A549 (cell line): ENCODE measurements at regions not wholly inside any gene's neighbourhood (a gene's known extent, or its start where the extent isn't known, plus 50 kb on each side); places are given as distances from the start of the nearest gene placed in this dataset.

Experiments used
- ATAC-seq, 2 experiments: fragments of 200-7000 bp in 1 of 2; fragments of >200 bp in 1 of 2; cut with Nextera tagmentation in 1 of 2; cut with Tn5 transposase in 1 of 2; 3 replicates each; pipeline versions ENCODE4 v1.8.0 to v1.9.1; 2018 to 2020; ENCODE audit warnings: mild to moderate bottlenecking in 1 of 2, moderate library complexity in 1 of 2
- CTCF ChIA-PET: fragments of 300-600 bp; sonication (Branson Sonifier 250); formaldehyde crosslinking; extraction: SDS; loops from one replicate; lab custom pipeline; 2021; ENCODE audit warnings: antibody characterized with exemption, inconsistent platforms; lab: Yijun Ruan, JAX
- POLR2A ChIA-PET: fragments of 350-600 bp; formaldehyde crosslinking; extraction: SDS; loops from one replicate; lab custom pipeline; 2021; ENCODE audit warnings: antibody characterized with exemption, inconsistent platforms; lab: Yijun Ruan, JAX
- DNase-seq, 2 experiments: peaks; one replicate each; pipeline versions ENCODE4 v3.0.0 to v3.0.0-alpha.2; 2011 to 2016; ENCODE audit warnings: low read depth in 1 of 2, low spot score in 1 of 2
- FAIRE-seq: peaks from 2 replicates; lab custom pipeline; 2011; peaks lifted over from hg19 to GRCh38; lab: Jason Lieb, UNC
- H3K27ac ChIP-seq, 2 experiments: fragments of >200 bp; sonication (Bioruptor Twin); formaldehyde crosslinking; 3 replicates each; pipeline ENCODE4 v1.5.1; 2016 to 2017
- H3K4me1 ChIP-seq: fragments of >200 bp; sonication (Bioruptor Twin); formaldehyde crosslinking; 3 replicates; pipeline ENCODE4 v1.6.1; 2016
- H3K4me2 ChIP-seq: fragments of >200 bp; sonication (Bioruptor Twin); formaldehyde crosslinking; 3 replicates; pipeline ENCODE4 v1.6.1; 2016
- H3K4me3 ChIP-seq: fragments of >200 bp; sonication (Bioruptor Twin); formaldehyde crosslinking; 3 replicates; pipeline ENCODE4 v1.5.1; 2016
- H3K9me3 ChIP-seq: fragments of >200 bp; sonication (Bioruptor Twin); formaldehyde crosslinking; 3 replicates; pipeline ENCODE4 v1.6.1; 2016
- CEBPB ChIP-seq, 2 experiments: fragments of >200 bp in 1 of 2; sonication (Bioruptor Twin) in 1 of 2; formaldehyde crosslinking in 1 of 2; IDR thresholded peaks; 2 replicates each; pipeline ENCODE4 v1.6.1; 2012 to 2016
- EHF ChIP-seq: fragments of 250-450 bp; sonication (Bioruptor Pico); IDR thresholded peaks from 2 replicates; pipeline ENCODE4 v1.5.0; 2020; ENCODE audit warnings: mild to moderate bottlenecking
- EHMT2 ChIP-seq: fragments of 200-600 bp; sonication (generic); IDR thresholded peaks from 2 replicates; pipeline ENCODE4 v1.6.1; 2016; ENCODE audit warnings: antibody characterized with exemption, low read depth, mild to moderate bottlenecking, moderate library complexity
- ESRRA ChIP-seq: fragments of 150-350 bp; IDR thresholded peaks from 2 replicates; pipeline ENCODE4 v1.6.1; 2014; ENCODE audit warnings: mild to moderate bottlenecking, low read length, borderline replicate concordance
- FOSL2 ChIP-seq, 2 experiments: fragments of 450-650 bp in 1 of 2; fragments of >200 bp in 1 of 2; sonication (Bioruptor Twin) in 1 of 2; formaldehyde crosslinking; IDR thresholded peaks; 2 replicates each; pipeline versions ENCODE4 v1.5.0 to v1.6.1; 2016 to 2020; ENCODE audit warnings: mild to moderate bottlenecking in 1 of 2, moderate library complexity in 1 of 2
- HOXA7 ChIP-seq: fragments of 250-450 bp; sonication (Bioruptor Pico); IDR thresholded peaks from 2 replicates; pipeline ENCODE4 v1.5.0; 2020; ENCODE audit warnings: mild to moderate bottlenecking, moderate library complexity
- KDM1A ChIP-seq: fragments of 200-600 bp; sonication (generic); IDR thresholded peaks from 2 replicates; pipeline ENCODE4 v1.6.1; 2016; ENCODE audit warnings: low read depth, mild to moderate bottlenecking
- KDM5A ChIP-seq: fragments of 200-600 bp; sonication (generic); IDR thresholded peaks from 2 replicates; pipeline ENCODE4 v1.6.1; 2016; ENCODE audit warnings: antibody characterized with exemption, mild to moderate bottlenecking
- MAFK ChIP-seq: fragments of 450-650 bp; IDR thresholded peaks from 2 replicates; pipeline ENCODE4 v1.6.1; 2014; ENCODE audit not compliant: partially characterized antibody
- MYC ChIP-seq: IDR thresholded peaks from 2 replicates; pipeline ENCODE4 v1.6.1; 2012; ENCODE audit warnings: mild to moderate bottlenecking, inconsistent platforms, low read length, improper control_type of control experiment, borderline replicate concordance
- NPAS2 ChIP-seq: fragments of 250-450 bp; sonication (Bioruptor Pico); IDR thresholded peaks from 2 replicates; pipeline ENCODE4 v1.8.0; 2022; ENCODE audit warnings: mild to moderate bottlenecking, moderate library complexity, borderline replicate concordance
- NR3C1 ChIP-seq: fragments of >200 bp; sonication (Bioruptor Twin); formaldehyde crosslinking; IDR thresholded peaks from 3 replicates; pipeline ENCODE4 v1.6.1; 2017
- PHF8 ChIP-seq: fragments of 200-600 bp; sonication (generic); IDR thresholded peaks from 2 replicates; pipeline ENCODE4 v1.6.1; 2016; ENCODE audit warnings: low read depth, mild to moderate bottlenecking, antibody characterized with exemption, moderate library complexity, borderline replicate concordance
- POLR2AphosphoS2 ChIP-seq: conservative IDR thresholded peaks from 2 replicates; pipeline ENCODE4 v1.6.1; 2012; ENCODE audit warnings: low read length, improper control_type of control experiment, inconsistent platforms
- RARB ChIP-seq: fragments of 250-450 bp; sonication (Bioruptor Pico); IDR thresholded peaks from 2 replicates; pipeline ENCODE4 v1.8.0; 2021; ENCODE audit warnings: mild to moderate bottlenecking, moderate library complexity
- RNF2 ChIP-seq: fragments of 200-600 bp; sonication (generic); IDR thresholded peaks from 2 replicates; pipeline ENCODE4 v1.6.1; 2016; ENCODE audit warnings: low read depth, mild to moderate bottlenecking, antibody characterized with exemption, moderate library complexity, borderline replicate concordance
- SMC3 ChIP-seq: fragments of >200 bp; sonication (Bioruptor Twin); formaldehyde crosslinking; IDR thresholded peaks from 3 replicates; pipeline ENCODE4 v1.6.1; 2018; ENCODE audit warnings: inconsistent platforms
- SREBF2 ChIP-seq: fragments of 450-650 bp; IDR thresholded peaks from 2 replicates; pipeline ENCODE4 v1.6.1; 2014; ENCODE audit warnings: mild to moderate bottlenecking, moderate library complexity
- TFCP2L1 ChIP-seq: fragments of 250-450 bp; sonication (Bioruptor Pico); IDR thresholded peaks from 2 replicates; pipeline ENCODE4 v1.5.0; 2021; ENCODE audit warnings: mild to moderate bottlenecking
- ZFP36 ChIP-seq: fragments of 450-650 bp; IDR thresholded peaks from 2 replicates; pipeline ENCODE4 v1.6.1; 2014; ENCODE audit warnings: borderline replicate concordance; ENCODE audit not compliant: partially characterized antibody
- WGBS: methylation state at CpG from one replicate; pipeline ENCODE4 v1.1.6; 2017; ENCODE audit errors: missing lambda C conversion rate; 5-methylcytosine and 5-hydroxymethylcytosine counted together
- TF ChIP-seq, protein P1 (sequence below): IDR thresholded peaks from 2 replicates; pipeline ENCODE4 v1.6.1; 2012
- TF ChIP-seq, protein P2 (sequence below): fragments of 250-450 bp; sonication (Bioruptor Pico); IDR thresholded peaks from 2 replicates; pipeline ENCODE4 v1.5.0; 2020; ENCODE audit warnings: low read depth, mild to moderate bottlenecking, moderate library complexity
- TF ChIP-seq, protein P3 (sequence below): fragments of >200 bp; sonication (Bioruptor Twin); formaldehyde crosslinking; IDR thresholded peaks from 3 replicates; pipeline ENCODE4 v1.5.1; 2016
- TF ChIP-seq, protein P4 (sequence below): fragments of 200-600 bp; sonication (generic); IDR thresholded peaks from 2 replicates; pipeline ENCODE4 v1.6.1; 2016; ENCODE audit warnings: antibody characterized with exemption, mild to moderate bottlenecking, moderate library complexity

DNA sequence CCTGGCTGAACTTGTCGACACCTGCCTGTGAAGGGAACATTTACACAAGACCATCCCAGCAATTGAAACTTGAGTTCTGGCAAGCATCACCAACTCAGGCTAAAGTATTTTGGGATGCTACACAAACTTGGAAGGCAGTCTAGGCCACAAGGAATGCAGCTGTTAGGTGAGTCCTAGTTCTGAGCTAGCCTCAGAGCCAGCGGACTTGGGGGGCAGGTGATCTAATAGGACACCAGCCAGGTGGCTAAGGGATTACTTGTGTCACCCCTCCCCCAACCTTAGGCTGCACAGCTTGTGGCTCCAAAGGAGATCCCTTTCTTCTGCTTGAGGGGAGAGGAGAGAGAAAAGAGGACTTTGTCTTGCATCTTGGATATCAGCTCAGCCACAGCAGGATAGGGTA lies 62.3 kb upstream of the DKK2 start:
- TF ChIP-seq KDM1A, result no peak
- TF ChIP-seq KDM5A, result no peak
- no peak for TF ChIP-seq SREBF2
- no peak for TF ChIP-seq EHF (CRISPR knock-in tag)
- no peak for TF ChIP-seq RARB (CRISPR knock-in tag)
- no peak for TF ChIP-seq NPAS2 (CRISPR knock-in tag)
- no peak for TF ChIP-seq NR3C1
- TF ChIP-seq EHMT2, result no peak
- no peak for TF ChIP-seq HOXA7 (CRISPR knock-in tag)
- no peak for TF ChIP-seq MYC
- TF ChIP-seq, protein P1, sequence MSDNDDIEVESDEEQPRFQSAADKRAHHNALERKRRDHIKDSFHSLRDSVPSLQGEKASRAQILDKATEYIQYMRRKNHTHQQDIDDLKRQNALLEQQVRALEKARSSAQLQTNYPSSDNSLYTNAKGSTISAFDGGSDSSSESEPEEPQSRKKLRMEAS, result no peak
- DNase-seq (no peak), FAIRE-seq (no peak), ATAC-seq (no peak)
- Histone ChIP-seq H3K4me3 (no peak overlapping the region), H3K9me3 (no peaks in the 10 kb centered on the region), H3K4me2 (no peak overlapping the region), H3K4me1 (no peaks in the 10 kb centered on the region), H3K27ac (no peak overlapping the region)
- ChIA-PET CTCF (no interaction called here), POLR2A (no interaction called here)
- 0% methylated on average over 1 of the region's 2 CpGs for WGBS

DNA sequence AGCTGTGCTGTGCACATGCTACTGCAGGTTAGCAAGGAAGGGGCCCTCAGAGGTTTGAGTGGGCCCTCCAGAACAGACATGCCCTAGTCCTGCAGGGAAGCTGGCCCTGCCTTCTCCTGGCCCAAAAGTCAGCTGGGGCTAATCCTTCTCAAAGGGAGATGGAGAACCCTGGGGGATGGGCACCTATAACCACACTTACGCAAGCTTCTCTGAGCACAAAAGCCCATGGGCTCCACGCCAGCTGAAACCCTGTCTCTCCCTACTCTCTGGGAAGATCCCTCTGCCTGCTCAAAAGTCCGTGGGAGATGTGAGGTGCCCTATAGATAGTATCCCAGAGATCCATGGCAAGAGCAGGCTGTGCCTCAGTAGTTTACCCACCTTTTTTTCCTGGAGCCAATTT lies 58.9 kb upstream of the DKK2 start:
- DNase-seq (no peak), FAIRE-seq (no peak), ATAC-seq (no peak)
- Histone ChIP-seq H3K27ac (no peak overlapping the region), H3K4me3 (no peak overlapping the region), H3K4me2 (no peak overlapping the region), H3K9me3 (no peaks in the 10 kb centered on the region), H3K4me1 (no peaks in the 10 kb centered on the region)
- TF ChIP-seq, protein P2, sequence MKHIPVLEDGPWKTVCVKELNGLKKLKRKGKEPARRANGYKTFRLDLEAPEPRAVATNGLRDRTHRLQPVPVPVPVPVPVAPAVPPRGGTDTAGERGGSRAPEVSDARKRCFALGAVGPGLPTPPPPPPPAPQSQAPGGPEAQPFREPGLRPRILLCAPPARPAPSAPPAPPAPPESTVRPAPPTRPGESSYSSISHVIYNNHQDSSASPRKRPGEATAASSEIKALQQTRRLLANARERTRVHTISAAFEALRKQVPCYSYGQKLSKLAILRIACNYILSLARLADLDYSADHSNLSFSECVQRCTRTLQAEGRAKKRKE (CRISPR knock-in tag), result no peak
- TF ChIP-seq MAFK (no peak), FOSL2 (IDR thresholded peaks at IDR 0.05) (no peak), FOSL2 (CRISPR knock-in tag; IDR thresholded peaks at IDR 0.05) (no peak), KDM1A (no peak), TFCP2L1 (CRISPR knock-in tag) (no peak)
- 0% methylated on average over 1 of the region's 3 CpGs for WGBS
- CTCF ChIA-PET, result no interaction called here
- POLR2A ChIA-PET, result no interaction called here

DNA sequence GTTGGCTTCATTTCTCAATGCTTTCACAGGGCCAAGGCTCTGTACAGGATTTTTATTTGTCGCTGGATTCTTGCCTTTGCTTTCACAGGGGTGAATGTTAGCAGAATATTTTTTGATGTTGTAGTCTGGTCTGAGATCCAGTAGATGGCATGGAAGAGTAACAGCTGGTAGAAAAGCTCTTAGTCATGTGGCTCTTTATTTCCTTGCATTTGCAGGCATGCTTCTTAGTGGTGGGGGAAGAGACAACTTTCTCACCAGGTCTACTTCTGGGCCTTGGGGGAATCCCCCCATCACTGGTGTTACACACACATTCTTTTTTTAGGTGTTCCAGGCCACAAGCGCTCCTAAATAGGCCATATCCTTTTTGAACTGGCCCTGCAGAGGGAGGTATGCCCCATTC lies 58.2 kb upstream of the DKK2 start:
- CTCF ChIA-PET, result no interaction called here

More for the DNA sequence above, 58.2 kb upstream of the DKK2 start:
- Histone ChIP-seq H3K27ac (no peak overlapping the region), H3K9me3 (no peaks in the 10 kb centered on the region), H3K4me3 (no peak overlapping the region), H3K4me1 (no peaks in the 10 kb centered on the region)
- ATAC-seq (no peak), DNase-seq (no peak)
- TF ChIP-seq, protein P2 (CRISPR knock-in tag), result no peak
- no peak for TF ChIP-seq SMC3
- TF ChIP-seq KDM1A, result no peak
- no peak for TF ChIP-seq CEBPB (IDR thresholded peaks at IDR 0.05)
- TF ChIP-seq, protein P1, result no peak
- TF ChIP-seq ESRRA, result no peak
- no peak for TF ChIP-seq PHF8
- TF ChIP-seq MYC, result no peak
- TF ChIP-seq FOSL2 (IDR thresholded peaks at IDR 0.05), result no peak
- TF ChIP-seq FOSL2 (CRISPR knock-in tag; IDR thresholded peaks at IDR 0.05), result no peak
- no peak for TF ChIP-seq HOXA7 (CRISPR knock-in tag)
- no peak for TF ChIP-seq NPAS2 (CRISPR knock-in tag)
- TF ChIP-seq ZFP36, result no peak
- no peak for TF ChIP-seq RNF2
- TF ChIP-seq, protein P3, sequence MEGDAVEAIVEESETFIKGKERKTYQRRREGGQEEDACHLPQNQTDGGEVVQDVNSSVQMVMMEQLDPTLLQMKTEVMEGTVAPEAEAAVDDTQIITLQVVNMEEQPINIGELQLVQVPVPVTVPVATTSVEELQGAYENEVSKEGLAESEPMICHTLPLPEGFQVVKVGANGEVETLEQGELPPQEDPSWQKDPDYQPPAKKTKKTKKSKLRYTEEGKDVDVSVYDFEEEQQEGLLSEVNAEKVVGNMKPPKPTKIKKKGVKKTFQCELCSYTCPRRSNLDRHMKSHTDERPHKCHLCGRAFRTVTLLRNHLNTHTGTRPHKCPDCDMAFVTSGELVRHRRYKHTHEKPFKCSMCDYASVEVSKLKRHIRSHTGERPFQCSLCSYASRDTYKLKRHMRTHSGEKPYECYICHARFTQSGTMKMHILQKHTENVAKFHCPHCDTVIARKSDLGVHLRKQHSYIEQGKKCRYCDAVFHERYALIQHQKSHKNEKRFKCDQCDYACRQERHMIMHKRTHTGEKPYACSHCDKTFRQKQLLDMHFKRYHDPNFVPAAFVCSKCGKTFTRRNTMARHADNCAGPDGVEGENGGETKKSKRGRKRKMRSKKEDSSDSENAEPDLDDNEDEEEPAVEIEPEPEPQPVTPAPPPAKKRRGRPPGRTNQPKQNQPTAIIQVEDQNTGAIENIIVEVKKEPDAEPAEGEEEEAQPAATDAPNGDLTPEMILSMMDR, result no peak
- no peak for TF ChIP-seq SREBF2
- TF ChIP-seq, protein P4, sequence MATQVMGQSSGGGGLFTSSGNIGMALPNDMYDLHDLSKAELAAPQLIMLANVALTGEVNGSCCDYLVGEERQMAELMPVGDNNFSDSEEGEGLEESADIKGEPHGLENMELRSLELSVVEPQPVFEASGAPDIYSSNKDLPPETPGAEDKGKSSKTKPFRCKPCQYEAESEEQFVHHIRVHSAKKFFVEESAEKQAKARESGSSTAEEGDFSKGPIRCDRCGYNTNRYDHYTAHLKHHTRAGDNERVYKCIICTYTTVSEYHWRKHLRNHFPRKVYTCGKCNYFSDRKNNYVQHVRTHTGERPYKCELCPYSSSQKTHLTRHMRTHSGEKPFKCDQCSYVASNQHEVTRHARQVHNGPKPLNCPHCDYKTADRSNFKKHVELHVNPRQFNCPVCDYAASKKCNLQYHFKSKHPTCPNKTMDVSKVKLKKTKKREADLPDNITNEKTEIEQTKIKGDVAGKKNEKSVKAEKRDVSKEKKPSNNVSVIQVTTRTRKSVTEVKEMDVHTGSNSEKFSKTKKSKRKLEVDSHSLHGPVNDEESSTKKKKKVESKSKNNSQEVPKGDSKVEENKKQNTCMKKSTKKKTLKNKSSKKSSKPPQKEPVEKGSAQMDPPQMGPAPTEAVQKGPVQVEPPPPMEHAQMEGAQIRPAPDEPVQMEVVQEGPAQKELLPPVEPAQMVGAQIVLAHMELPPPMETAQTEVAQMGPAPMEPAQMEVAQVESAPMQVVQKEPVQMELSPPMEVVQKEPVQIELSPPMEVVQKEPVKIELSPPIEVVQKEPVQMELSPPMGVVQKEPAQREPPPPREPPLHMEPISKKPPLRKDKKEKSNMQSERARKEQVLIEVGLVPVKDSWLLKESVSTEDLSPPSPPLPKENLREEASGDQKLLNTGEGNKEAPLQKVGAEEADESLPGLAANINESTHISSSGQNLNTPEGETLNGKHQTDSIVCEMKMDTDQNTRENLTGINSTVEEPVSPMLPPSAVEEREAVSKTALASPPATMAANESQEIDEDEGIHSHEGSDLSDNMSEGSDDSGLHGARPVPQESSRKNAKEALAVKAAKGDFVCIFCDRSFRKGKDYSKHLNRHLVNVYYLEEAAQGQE, result no peak
- no peak for TF ChIP-seq POLR2AphosphoS2
- TF ChIP-seq, all 56 proteins: peak for 0
- no peak for FAIRE-seq
- no peak overlapping the region for H3K4me2 ChIP-seq
- 50% methylated on average over 2 of the region's 2 CpGs for WGBS
- POLR2A ChIA-PET, result no interaction called here
